ENCODE measurements at regions not wholly inside any gene's neighbourhood (a gene's known extent, or its start where the extent isn't known, plus 50 kb on each side); places are given as distances from the start of the nearest gene placed in this dataset.
"Not testable (repeated sequence)": the region's sequence is repeated elsewhere in the genome, so short reads cannot be mapped to it uniquely, and the experiment has no call there.

DNA sequence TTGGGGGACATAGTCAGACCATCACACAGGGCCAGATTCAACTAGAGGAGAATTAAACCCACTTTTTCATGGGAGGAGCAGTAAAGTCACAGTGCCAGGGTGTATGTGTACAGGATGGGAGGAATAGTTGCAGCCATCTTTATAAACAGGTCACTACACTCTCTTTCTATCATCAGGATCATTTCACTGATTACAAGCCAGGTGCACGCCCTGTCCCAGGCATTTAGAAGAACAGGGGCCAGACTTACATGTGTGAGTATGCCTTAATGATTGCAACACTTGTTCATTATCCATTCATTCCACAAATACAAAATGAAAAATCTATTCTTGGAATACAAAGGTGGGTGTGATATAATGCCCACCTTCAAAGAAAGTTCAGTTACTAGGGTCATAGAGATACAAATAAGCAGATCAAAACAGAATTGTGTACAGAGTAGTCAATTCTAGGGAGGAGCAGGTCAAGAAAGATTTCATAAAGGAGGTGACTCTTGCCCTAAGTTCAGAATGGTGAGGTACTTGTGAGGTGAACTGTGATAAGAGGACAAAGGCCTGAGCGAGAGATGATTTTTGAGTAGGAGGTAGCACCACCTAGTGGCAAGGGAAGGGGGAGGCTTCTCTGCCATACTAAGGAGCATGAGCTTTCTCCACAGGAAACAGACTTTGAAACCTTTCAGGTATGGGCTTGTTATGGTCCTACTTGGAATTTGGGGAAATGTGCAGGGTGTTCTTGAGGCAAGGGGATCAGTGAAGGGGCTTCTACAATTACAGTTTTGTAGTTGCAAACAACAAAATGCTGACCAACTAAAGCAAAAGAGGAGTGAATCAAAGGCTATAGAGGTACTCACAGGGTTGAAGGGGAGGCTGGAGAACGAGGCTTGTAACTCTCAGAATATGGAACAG lies 156.3 kb downstream of the SUCLG1 start:
- Mint-ChIP-seq H3K4me1 (no peaks in the 10 kb centered on the region), H3K36me3 (peaks cover 0 to 4% of the 10 kb centered on the region in 2 donors), H3K27ac (no peak overlapping the region), H3K4me3 (no peak overlapping the region), H3K27me3 (peaks cover 0 to 10% (median 0%) of the 10 kb centered on the region in 3 donors), H3K9me3 (peaks cover 11 to 33% (median 17%) of the 10 kb centered on the region in 7 donors)
- no peak for ATAC-seq (ENCODE audit: low read depth in 2 of 2)
- no peak for DNase-seq

DNA sequence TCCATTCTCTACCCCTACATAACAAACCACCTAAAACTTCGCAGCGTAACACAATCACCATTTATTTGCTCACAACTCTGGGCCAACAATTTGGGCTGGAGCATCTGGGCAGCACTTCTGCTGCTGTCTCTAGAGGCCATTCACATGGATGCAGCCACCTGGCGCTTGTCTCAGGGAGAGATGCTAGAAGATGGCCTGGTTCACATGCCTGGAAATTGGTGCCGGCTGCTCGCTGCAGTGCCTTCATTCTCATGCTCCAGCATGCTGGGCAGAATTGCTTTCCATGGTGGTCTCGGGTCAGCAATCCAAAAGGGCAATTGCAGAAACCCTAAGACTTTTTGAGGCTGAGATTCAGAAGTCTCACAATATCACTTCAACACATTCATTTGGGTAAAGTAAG lies 157.4 kb downstream of the SUCLG1 start:
- Mint-ChIP-seq H3K4me3 (no peak overlapping the region), H3K9me3 (peaks cover 6 to 25% (median 16%) of the 10 kb centered on the region in 7 donors), H3K4me1 (no peaks in the 10 kb centered on the region), H3K27ac (no peak overlapping the region), H3K36me3 (no peaks in the 10 kb centered on the region), H3K27me3 (peaks cover 0 to 10% (median 0%) of the 10 kb centered on the region in 3 donors)
- DNase-seq (no peak), ATAC-seq (ENCODE audit: low read depth in 2 of 2) (no peak)

DNA sequence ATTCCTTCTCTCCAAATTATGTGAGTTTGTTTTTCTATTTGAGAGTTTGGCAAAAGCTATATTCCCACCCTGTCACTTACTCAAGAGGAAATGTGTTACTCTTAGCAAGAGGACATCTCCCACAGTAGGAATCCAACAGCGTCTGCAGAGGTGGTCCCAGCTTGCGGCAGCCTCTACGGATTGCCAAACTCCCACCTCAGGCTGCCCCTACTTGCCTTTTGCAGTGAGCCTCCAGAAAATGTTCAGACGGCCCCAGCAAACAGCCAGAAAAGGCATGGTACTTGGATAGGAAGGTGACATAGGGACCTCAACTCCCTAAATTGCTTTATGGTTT lies 158.4 kb downstream of the SUCLG1 start:
- Mint-ChIP-seq H3K4me3 (no peak overlapping the region), H3K9me3 (peaks cover 4 to 15% (median 7%) of the 10 kb centered on the region in 7 donors), H3K27ac (no peak overlapping the region), H3K27me3 (peaks cover 0 to 10% (median 0%) of the 10 kb centered on the region in 3 donors), H3K4me1 (no peaks in the 10 kb centered on the region), H3K36me3 (no peaks in the 10 kb centered on the region)
- no peak for DNase-seq
- no peak for ATAC-seq (ENCODE audit: low read depth in 2 of 2)

DNA sequence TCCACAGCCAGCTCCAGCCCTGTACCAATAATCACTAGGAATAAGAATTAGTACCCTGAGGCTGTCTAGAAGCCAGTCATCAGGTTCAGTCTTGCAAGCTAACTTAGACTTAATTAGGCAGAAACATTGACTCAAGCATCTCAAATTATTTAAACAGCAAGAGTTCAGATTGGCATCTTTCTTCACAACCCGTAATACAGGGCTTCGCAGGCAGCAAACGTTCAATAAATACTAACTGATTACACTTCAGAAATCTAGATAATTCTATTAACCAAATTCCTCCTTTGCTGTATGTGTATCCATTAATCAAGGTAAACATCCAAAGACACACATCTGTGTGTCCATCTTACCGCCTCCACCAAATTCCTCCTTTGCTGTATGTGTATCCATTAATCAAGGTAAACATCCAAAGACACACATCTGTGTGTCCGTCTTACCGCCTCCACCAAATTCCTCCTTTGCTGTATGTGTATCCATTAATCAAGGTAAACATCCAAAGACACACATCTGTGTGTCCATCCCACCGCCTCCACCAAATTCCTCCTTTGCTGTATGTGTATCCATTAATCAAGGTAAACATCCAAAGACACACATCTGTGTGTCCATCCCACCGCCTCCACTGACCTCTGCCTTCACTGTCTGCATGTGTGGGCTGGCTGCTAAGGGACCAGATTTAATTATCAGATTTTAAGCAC lies 158.9 kb downstream of the SUCLG1 start:
- DNase-seq; H3K27ac Mint-ChIP-seq; H3K4me1 Mint-ChIP-seq; ATAC-seq (ENCODE audit: low read depth in 2 of 2); H3K36me3 Mint-ChIP-seq; H3K4me3 Mint-ChIP-seq: not testable (repeated sequence)
- Mint-ChIP-seq H3K9me3 (peaks cover 0 to 10% (median 3%) of the 10 kb centered on the region in 7 donors), H3K27me3 (peaks cover 0 to 10% (median 0%) of the 10 kb centered on the region in 3 donors)

- Mint-ChIP-seq H3K36me3 (no peaks in the 10 kb centered on the region), H3K4me3 (no peak overlapping the region), H3K27ac (peak overlapping the region in 1 of 6 donors; percentile 16), H3K4me1 (no peaks in the 10 kb centered on the region), H3K27me3 (peaks cover 0 to 10% (median 0%) of the 10 kb centered on the region in 3 donors), H3K9me3 (peaks cover 0 to 3% (median 1%) of the 10 kb centered on the region in 7 donors)
- ATAC-seq (ENCODE audit: low read depth in 2 of 2) (no peak), DNase-seq (no peak)
Observed at GRCh38 chr2:84299211-84299775, 159.8 kb downstream of the SUCLG1 start.

GRCh38 chr2:84297155-84297554 lies 161.9 kb downstream of the SUCLG1 start:
- no peaks in the 10 kb centered on the region for H3K4me1 Mint-ChIP-seq
- no peak overlapping the region for H3K27ac Mint-ChIP-seq
- H3K4me3 Mint-ChIP-seq, result no peak overlapping the region
- ATAC-seq (ENCODE audit: low read depth in 2 of 2) (no peak), DNase-seq (no peak)
- peaks cover 0 to 4% (median 0%) of the 10 kb centered on the region in 3 donors for H3K27me3 Mint-ChIP-seq
- no peaks in the 10 kb centered on the region for H3K36me3 Mint-ChIP-seq
- H3K9me3 Mint-ChIP-seq, result peaks cover 0 to 2% (median 0%) of the 10 kb centered on the region in 7 donors

DNA sequence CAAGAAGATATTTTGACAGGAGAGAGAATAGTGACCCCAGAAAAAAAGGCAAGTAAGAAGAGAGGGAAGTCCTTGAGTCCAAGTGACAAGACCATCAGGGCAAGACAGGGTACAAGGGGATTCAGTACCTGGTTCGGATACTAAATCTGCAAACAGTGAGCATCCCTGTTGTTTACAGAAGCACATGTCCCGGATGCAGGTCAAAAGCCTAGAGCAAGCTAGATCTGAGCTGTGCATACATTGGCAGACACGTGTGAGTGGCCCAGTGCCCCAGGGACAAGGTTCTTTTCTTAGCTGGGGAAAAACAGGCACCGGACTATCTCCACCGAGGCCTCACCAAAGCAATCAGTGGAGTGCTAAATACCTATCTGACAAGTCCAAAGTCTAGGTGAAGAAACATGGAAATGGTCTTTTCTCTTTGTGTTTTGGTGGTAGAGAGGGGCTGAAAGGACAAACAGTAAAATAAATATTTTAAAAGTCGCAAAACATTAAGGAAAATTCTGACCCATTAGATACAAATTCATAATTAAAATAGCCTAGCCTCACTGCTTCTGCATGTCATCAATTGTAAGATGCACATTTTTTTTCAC lies 165.2 kb downstream of the SUCLG1 start:
- no peak for DNase-seq
- H3K4me3 Mint-ChIP-seq, result no peak overlapping the region
- H3K36me3 Mint-ChIP-seq, result no peaks in the 10 kb centered on the region
- no peaks in the 10 kb centered on the region for H3K4me1 Mint-ChIP-seq
- H3K27ac Mint-ChIP-seq, result no peak overlapping the region
- H3K27me3 Mint-ChIP-seq, result peaks cover 0 to 5% (median 0%) of the 10 kb centered on the region in 3 donors
- no peak for ATAC-seq (ENCODE audit: low read depth in 2 of 2)
- H3K9me3 Mint-ChIP-seq, result peaks cover 0 to 2% (median 0%) of the 10 kb centered on the region in 7 donors

- no peaks in the 10 kb centered on the region for H3K4me1 Mint-ChIP-seq
- peaks cover 0 to 5% (median 0%) of the 10 kb centered on the region in 7 donors for H3K9me3 Mint-ChIP-seq
- H3K4me3 Mint-ChIP-seq, result no peak overlapping the region
- no peaks in the 10 kb centered on the region for H3K36me3 Mint-ChIP-seq
- no peak for ATAC-seq (ENCODE audit: low read depth in 2 of 2)
- peaks cover 0 to 6% (median 4%) of the 10 kb centered on the region in 3 donors for H3K27me3 Mint-ChIP-seq
- no peak overlapping the region for H3K27ac Mint-ChIP-seq
- no peak for DNase-seq
Observed at GRCh38 chr2:84292545-84292944, 166.5 kb downstream of the SUCLG1 start.

DNA sequence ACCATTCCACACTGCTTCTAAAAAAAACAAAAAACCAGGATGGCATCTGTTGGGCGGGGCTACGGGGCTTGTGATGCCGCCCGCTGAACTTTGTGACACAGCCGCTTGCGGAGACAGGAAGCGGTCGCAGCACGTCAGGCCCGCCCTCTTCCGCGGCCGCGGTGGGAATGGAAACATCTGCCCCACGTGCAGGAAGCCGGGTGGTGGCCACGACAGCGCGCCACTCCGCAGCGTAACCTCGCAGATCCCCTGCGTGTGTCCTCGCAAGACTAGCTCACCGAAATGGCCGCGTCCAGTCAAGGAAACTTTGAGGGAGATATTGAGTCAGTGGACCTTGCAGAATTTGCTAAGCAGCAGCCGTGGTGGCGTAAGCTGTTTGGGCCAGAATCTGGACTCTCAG lies 168.5 kb downstream of the SUCLG1 start:
- Mint-ChIP-seq H3K27ac (no peak overlapping the region), H3K4me3 (no peak overlapping the region), H3K9me3 (peaks cover 0 to 7% (median 0%) of the 10 kb centered on the region in 7 donors), H3K27me3 (peaks cover 0 to 12% (median 9%) of the 10 kb centered on the region in 3 donors), H3K36me3 (no peaks in the 10 kb centered on the region), H3K4me1 (no peaks in the 10 kb centered on the region)
- DNase-seq (no peak), ATAC-seq (ENCODE audit: low read depth in 2 of 2) (no peak)

GRCh38 chr2:84288293-84288692 lies 170.8 kb downstream of the SUCLG1 start:
- no peak overlapping the region for H3K27ac Mint-ChIP-seq
- H3K27me3 Mint-ChIP-seq, result peaks cover 0 to 12% (median 9%) of the 10 kb centered on the region in 3 donors
- H3K4me1 Mint-ChIP-seq, result no peaks in the 10 kb centered on the region
- H3K36me3 Mint-ChIP-seq, result no peaks in the 10 kb centered on the region
- H3K9me3 Mint-ChIP-seq, result peaks cover 0 to 7% (median 0%) of the 10 kb centered on the region in 7 donors
- DNase-seq, result no peak
- H3K4me3 Mint-ChIP-seq, result no peak overlapping the region
- no peak for ATAC-seq (ENCODE audit: low read depth in 2 of 2)

GRCh38 chr2:84286878-84287277 lies 172.2 kb downstream of the SUCLG1 start:
- DNase-seq, result no peak
- H3K4me3 Mint-ChIP-seq, result no peak overlapping the region
- no peak for ATAC-seq (ENCODE audit: low read depth in 2 of 2)
- peaks cover 0 to 7% (median 0%) of the 10 kb centered on the region in 7 donors for H3K9me3 Mint-ChIP-seq
- H3K36me3 Mint-ChIP-seq, result no peaks in the 10 kb centered on the region
- peaks cover 4 to 16% (median 9%) of the 10 kb centered on the region in 3 donors for H3K27me3 Mint-ChIP-seq
- no peak overlapping the region for H3K27ac Mint-ChIP-seq
- H3K4me1 Mint-ChIP-seq, result no peaks in the 10 kb centered on the region

DNA sequence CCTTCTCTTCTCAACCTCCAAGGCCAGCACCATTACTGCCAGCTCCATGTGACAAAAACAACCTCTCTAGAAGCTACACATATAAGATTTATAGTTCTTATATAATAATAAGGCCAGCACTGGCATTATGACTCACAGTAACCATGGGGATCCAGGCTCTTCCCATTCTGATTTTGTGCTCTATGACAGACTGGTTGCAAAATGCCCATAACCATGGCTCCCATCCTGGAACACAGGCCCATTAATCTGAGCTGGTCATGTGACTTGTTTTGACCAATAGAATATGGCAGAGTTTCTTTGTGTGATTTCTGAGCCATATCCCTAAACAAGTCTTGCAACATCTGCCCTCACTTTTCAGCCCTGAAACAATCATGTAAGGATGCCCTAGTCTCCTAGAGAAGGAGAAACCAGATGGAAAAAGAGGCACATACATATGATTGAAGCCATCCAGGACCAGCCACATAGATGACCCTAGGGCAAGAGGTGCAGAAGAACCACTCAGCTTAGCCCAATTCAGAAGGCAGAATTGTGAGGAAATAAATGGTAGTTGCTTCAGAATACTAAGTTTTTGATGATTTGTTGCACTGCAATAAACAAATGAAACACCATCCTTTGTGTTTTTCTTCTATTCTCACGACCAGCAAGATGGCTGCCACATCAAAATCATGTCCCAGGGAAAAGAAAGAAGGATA lies 173.9 kb downstream of the SUCLG1 start:
- no peaks in the 10 kb centered on the region for H3K36me3 Mint-ChIP-seq
- peaks cover 5 to 16% (median 12%) of the 10 kb centered on the region in 3 donors for H3K27me3 Mint-ChIP-seq
- no peak overlapping the region for H3K4me3 Mint-ChIP-seq
- H3K9me3 Mint-ChIP-seq, result peaks cover 0 to 7% (median 0%) of the 10 kb centered on the region in 7 donors
- ATAC-seq (ENCODE audit: low read depth in 2 of 2) (no peak), DNase-seq (no peak)
- H3K27ac Mint-ChIP-seq, result no peak overlapping the region
- no peaks in the 10 kb centered on the region for H3K4me1 Mint-ChIP-seq

DNA sequence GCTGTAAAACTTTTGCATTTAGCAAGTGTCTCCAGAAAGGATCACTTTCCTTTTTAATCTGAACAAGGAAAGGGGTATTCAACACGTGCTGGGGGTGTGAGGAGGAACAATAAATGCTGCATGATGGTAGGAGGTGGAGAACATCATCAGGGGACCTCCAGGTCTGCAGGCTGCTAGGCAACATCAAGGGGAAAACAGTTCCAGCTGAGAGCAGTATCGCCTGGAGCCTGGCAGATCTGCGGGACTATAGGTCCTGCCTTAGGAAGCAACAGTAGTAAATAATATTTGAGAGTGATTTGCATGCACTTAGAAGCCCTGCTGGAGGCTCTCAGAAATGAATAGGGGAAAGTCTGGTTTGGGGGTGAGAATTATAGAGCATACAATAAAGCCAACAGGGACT lies 175.6 kb downstream of the SUCLG1 start:
- no peak for ATAC-seq (ENCODE audit: low read depth in 2 of 2)
- no peak for DNase-seq
- H3K9me3 Mint-ChIP-seq, result peaks cover 0 to 4% (median 0%) of the 10 kb centered on the region in 7 donors
- H3K4me1 Mint-ChIP-seq, result no peaks in the 10 kb centered on the region
- no peak overlapping the region for H3K27ac Mint-ChIP-seq
- peaks cover 5 to 23% (median 16%) of the 10 kb centered on the region in 3 donors for H3K27me3 Mint-ChIP-seq
- H3K36me3 Mint-ChIP-seq, result no peaks in the 10 kb centered on the region
- no peak overlapping the region for H3K4me3 Mint-ChIP-seq

Measured in naive B cell (primary cell).